ENCODE measurements at regions not wholly inside any gene's neighbourhood (a gene's known extent, or its start where the extent isn't known, plus 50 kb on each side); places are given as distances from the start of the nearest gene placed in this dataset.

- Histone ChIP-seq H3K4me2 (ENCODE audit: insufficient read depth, insufficient read length, low read length) (no peak overlapping the region), H3K4me1 (ENCODE audit: insufficient read depth, low read length) (peaks cover 2% of the 10 kb centered on the region; the same call in 1 of the 2 replicates), H2BK120ac (ENCODE audit: low read depth, low read length, poor library complexity, severe bottlenecking) (no peak overlapping the region), H4K8ac (replicated peaks; ENCODE audit: insufficient read length, low read depth, low read length) (no peak overlapping the region), H3K27ac (ENCODE audit: insufficient read length, low read depth, low read length) (no peak overlapping the region), H3K56ac (ENCODE audit: insufficient read length, low read depth, low read length) (no peak overlapping the region), H3K9me3 (ENCODE audit: control insufficient read depth, low read depth, low read length) (no peaks in the 10 kb centered on the region), H3K23ac (ENCODE audit: insufficient read length, low read depth, low read length) (no peak overlapping the region), H2AK5ac (ENCODE audit: insufficient read length, low read length) (no peak overlapping the region), H2BK12ac (ENCODE audit: insufficient read length, low read depth, low read length) (no peak overlapping the region), H3K14ac (ENCODE audit: insufficient read depth, low read length) (no peak overlapping the region), H2BK20ac (ENCODE audit: low read depth, low read length, poor library complexity, severe bottlenecking) (no peak overlapping the region), H2BK5ac (ENCODE audit: insufficient read length, low read length) (no peak overlapping the region), H4K91ac (ENCODE audit: insufficient read length, low read depth, low read length) (no peak overlapping the region), H3K27me3 (ENCODE audit: insufficient read depth, low read length) (no peaks in the 10 kb centered on the region; the same call in 1 of the 2 replicates), H3K23me2 (ENCODE audit: insufficient read length, low read depth, low read length, poor library complexity, severe bottlenecking) (peaks cover 3% of the 10 kb centered on the region), H3K4ac (ENCODE audit: low read depth, low read length) (no peak overlapping the region), H2AFZ (ENCODE audit: low read length) (no peak overlapping the region), H3K9ac (ENCODE audit: extremely low read depth, insufficient read length, low read length) (no peak overlapping the region), H2BK15ac (ENCODE audit: low read depth, low read length) (no peak overlapping the region), H3K79me2 (ENCODE audit: insufficient read depth, low read length) (no peaks in the 10 kb centered on the region), H3K18ac (ENCODE audit: insufficient read length, low read depth, low read length) (no peak overlapping the region), H3K79me1 (ENCODE audit: insufficient read depth, low read depth, low read length, poor library complexity, severe bottlenecking) (no peaks in the 10 kb centered on the region), H4K5ac (ENCODE audit: insufficient read length, low read depth, low read length) (no peak overlapping the region), H4K20me1 (ENCODE audit: control insufficient read depth, insufficient read depth, insufficient read length) (no peaks in the 10 kb centered on the region), H3T11ph (ENCODE audit: low read length) (no peak overlapping the region)
- Mint-ChIP-seq H3K27ac (no peak overlapping the region), H3K4me1 (peaks cover 4 to 10% of the 10 kb centered on the region in 2 experiments), H3K36me3 (ENCODE audit: insufficient read depth in 1 of 3, low read depth in 3 of 3) (0 out of 7 replicates have a peak, but pooled peaks cover 0 to 2% (median 0%) of the 10 kb centered on the region in 3 experiments), H3K4me3 (peak overlapping the region; percentile 76 to 95; a peak in 4 of 5 replicates), H3K27me3 (ENCODE audit: low read depth) (peaks cover 39% of the 10 kb centered on the region), H3K9me3 (peaks cover 0 to 3% of the 10 kb centered on the region in 2 experiments; a peak in 3 of 5 replicates)
- 100% methylated on average over 1 of the region's 6 CpGs for WGBS (ENCODE audit: extremely low coverage, insufficient read length, low lambda C conversion rate)
- DNase-seq: no peak
- no peak for TF ChIP-seq CTCF (conservative IDR thresholded peaks at IDR 0.05)
Measured at GRCh38 chr9:97802276-97802675, 50.8 kb upstream of the FOXE1 start.
